Mesenteric fat pad (tissue), 1 donor: ENCODE measurements at regions not wholly inside any gene's neighbourhood (a gene's known extent, or its start where the extent isn't known, plus 50 kb on each side); places are given as distances from the start of the nearest gene placed in this dataset.

Experiments
- DNase-seq: peaks from one replicate; pipeline ENCODE4 v3.0.0-alpha.2; 2020; ENCODE audit warnings: low spot score
- donor health status: DM: yes; HTN: yes; CAD: no.

GRCh38 chr1:106517224-106517623, 539.2 kb upstream of the PRMT6 start:
- no peak for DNase-seq

DNA sequence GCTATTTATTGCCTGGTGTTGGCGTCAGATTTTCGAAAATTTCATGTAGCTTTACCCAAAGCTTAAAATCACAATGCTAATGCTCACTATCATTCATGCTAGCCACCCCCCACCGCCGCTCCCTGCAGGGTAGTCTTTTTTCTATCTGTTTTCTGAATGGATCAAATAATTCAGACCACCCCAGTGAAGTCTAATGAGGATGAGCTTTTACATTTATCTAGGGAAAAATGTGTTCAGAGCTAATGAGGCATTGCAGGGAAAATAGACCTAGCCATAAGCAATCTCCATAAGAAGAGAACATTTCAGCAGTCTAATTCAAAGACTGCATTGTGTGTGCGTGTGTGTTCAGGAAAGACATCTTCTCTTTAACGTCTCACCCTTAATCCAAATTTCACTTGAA, 533.0 kb upstream of the PRMT6 start:
- DNase-seq: no peak

DNA sequence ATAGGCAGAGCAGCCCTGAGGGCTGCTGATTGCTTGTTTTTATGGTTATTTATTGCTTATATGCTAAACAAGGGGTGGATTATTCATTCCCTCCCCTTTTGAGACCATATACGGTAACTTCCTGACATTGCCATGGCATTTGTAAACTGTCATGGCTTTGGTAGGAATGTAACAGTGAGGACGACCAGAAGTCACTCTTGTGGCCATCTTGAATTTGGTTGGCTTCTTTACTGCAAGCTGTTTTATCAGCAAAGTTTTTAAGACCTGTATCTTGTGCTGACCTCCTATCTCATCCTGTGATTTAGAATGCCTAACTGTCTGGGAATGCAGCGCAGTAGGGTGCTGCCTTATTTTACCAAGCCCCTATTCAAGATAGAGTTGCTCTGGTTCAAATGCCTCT, 531.8 kb upstream of the PRMT6 start:
- no peak for DNase-seq

DNA sequence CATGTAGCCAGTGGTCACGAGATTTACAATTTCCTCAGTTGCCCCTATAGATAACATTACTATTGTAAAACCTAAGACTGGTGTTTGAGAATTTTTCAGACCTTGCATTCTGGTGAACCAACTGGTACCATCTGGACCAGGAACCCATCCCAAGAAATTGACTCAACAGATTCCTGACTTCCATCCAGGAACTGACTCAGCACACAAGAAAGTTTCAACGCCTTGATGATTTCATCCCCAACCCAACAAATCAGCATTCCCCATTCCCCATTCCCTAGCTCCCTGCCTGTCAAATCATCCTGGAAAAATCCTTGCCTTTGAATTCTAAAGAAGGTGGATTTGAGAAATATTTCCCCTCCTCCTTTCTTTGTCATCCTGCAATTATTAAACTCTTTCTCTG, 529.8 kb upstream of the PRMT6 start:
- DNase-seq: no peak

DNA sequence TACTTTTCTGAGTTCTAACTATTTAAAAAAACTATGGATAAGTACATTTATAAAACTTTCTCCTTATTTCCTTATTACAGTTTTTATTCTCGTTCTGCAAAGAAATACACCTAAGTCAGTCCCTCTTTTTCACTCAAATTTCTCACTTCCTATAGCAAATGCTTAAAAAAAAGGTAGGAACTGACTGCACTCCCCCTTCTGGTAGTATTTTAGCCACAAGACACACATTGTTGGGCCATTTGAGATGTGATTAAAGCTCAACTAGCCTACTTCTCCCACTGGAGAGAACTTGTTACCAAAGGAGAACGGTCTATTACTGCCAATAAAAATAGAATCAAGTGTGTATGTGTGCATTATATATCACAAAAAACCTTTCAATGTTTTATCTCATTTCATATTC, 521.9 kb upstream of the PRMT6 start:
- no peak for DNase-seq

GRCh38 chr1:106536741-106537140, 519.7 kb upstream of the PRMT6 start:
- no peak for DNase-seq

DNA sequence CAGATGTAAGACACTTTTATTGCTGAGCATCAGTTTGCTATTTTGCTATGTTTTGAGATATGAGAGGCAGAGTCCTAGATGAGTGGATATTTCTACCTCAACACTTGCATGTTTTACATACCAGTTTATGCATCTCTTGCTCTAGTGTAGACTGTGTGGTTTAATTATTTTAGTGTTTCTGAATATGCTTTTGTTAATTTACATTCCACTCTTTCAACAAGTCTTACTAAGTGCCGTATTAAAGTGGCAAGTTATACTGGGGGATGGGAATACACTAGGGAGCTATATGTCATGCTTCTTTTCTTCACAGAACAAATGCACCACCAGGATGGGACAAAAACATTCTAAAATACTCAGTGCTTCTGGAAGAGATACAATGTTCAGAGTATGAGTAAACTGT, 507.7 kb upstream of the PRMT6 start:
- no peak for DNase-seq

DNA sequence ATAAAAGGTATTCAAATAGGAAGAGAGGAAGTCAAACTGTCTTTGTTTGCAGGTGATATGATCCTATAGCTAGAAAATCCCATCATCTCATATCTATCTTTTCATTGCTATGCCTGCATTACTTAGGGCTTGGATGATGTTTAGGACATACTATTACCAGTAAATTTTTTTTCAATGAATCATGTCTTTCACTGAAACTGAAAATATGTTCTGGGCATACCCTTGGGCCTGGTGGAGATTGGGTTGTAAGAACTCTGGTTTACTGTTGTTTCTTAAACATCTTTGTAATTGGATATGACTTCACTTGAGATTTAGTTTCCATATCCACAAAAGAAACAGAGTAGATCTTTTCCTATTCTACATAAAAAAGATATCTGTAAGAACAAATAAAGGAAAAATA, 502.2 kb upstream of the PRMT6 start:
- no peak for DNase-seq

GRCh38 chr1:106555571-106555970, 500.9 kb upstream of the PRMT6 start:
- no peak for DNase-seq

DNA sequence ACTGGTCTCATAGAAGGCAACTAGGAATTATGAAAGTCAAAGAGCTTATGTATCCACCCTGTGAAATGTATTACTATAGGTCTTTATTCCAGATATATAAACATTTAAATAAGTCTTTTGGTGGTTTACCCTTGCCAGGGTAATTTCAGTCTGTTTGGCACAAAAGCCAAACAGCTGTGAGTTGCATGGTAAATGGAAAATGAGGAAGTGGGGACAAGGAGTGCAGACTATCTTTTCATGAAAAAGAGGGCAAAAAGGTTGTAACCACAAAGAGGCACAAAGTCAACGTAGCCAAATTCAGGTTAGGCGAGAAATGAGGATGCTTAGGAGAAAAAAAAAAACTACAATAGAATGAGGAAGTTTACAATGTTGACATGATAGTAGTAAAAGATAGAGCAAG, 492.3 kb upstream of the PRMT6 start:
- DNase-seq: no peak

GRCh38 chr1:106568201-106568974, 488.1 kb upstream of the PRMT6 start:
- DNase-seq: no peak

GRCh38 chr1:106571109-106571508, 485.4 kb upstream of the PRMT6 start:
- DNase-seq: no peak

DNA sequence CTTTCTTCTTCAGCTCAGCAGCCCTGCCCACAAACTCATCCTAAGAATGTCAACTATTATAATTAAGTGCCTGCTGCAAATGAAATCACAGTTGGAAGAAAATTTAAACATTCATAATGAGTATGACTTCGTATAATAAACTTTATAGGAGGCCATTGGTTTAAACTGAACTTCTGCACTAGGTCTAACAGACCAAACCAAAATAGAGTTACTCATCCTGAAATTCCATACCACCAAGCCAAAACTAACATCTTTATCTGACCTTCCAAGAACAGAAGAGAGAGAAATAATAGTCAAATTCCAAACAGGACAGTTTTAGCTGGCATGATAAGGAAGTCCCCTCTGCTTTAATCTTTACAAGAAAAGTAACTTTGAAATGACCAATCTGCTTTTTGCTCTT, 472.4 kb upstream of the PRMT6 start:
- no peak for DNase-seq

DNA sequence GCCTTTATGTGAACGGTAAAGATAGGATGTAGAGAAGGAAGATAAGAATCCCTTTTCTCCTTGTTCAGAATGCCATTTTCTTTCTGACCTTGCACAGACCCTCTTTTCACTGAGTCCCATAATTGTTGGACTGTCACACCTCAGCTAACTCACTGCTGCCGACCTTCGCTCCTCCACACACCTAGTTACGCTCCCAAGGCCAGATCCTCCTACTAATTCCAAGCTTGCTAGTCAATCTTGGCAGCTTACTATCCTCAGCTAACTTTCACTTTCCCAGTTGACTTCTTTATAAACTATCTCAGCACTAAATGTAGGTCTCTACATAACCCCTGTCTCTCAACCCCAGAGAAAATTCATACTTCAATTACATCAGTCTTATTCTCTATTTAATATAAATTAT, 471.8 kb upstream of the PRMT6 start:
- DNase-seq: no peak

GRCh38 chr1:106600626-106601025, 455.8 kb upstream of the PRMT6 start:
- no peak for DNase-seq

GRCh38 chr1:106603616-106604015, 452.9 kb upstream of the PRMT6 start:
- no peak for DNase-seq

GRCh38 chr1:106608841-106609240, 447.6 kb upstream of the PRMT6 start:
- DNase-seq: no peak

- no peak for DNase-seq
Observed at GRCh38 chr1:106613068-106613467, 443.4 kb upstream of the PRMT6 start.

DNA sequence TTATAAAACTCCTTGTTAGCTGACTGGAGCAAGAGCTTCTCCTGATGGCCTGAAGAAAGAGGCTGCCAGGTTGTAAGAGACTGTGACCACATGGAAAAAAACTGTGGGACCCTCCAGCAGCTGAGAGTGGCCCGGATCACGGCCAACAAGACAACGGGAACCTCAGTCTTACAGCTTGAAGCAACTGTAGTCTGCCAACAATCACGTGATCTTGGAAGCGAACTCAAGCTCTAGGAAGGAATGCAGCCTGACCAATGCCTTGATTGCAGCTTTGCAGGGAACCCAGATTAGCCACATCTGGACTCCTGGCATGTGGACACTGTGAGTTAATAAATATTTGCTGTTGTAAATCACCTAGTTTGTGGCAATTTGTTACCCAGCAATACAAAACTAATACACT, 442.6 kb upstream of the PRMT6 start:
- DNase-seq: no peak

DNA sequence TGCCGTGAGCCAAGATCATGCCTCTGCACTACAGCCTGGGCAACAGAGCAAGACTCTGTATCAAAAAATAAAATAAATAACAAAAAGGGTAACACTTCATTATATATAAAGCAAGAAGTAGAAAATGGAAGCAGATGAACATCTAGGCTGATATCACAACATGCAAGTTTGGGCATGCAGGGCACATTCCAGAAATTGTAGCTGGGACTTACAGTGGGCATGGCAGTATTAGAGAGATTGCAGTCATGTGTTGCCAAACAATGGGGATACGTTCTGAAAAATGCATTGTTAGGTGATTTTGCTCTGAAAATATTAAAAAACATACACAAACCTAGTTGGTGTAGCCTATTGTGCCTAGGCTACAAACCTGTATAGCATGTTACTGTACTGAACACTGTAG, 441.0 kb upstream of the PRMT6 start:
- DNase-seq: no peak

DNA sequence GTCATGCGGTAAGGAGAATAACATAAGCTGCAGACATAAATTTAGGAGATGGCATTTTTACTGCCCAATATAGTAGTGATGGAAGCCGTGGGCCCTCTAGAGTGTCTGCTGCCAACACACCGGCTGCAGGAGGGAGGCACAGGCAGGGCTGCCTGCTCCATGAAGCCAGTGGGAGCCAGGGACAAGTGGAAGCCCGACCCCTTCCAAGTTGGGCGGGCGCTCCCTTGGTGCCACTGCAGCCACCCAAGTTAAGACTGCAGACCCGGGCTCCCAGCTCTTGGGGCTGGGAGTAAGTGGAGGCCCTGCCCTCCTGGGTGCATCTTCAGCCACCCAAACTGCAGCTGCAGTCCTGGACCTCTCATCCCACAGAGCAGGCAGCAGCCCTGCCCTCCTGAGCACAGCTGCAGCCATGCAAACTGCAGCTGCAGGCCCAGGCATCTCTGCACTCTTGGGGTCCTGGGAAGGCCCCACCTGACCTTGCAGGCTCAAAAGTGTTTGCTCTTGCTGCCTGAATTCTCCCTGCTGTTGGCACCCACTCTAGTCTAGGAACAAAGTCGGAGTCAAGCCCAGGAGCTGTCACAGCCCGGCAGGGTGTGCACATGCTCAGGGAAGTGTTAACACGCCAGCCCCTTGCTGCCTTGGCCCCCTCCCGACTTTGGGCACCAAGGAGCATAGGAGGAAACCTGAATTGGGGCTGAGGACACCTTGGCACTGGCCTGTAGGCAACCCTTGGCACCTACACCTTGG, 437.2 kb upstream of the PRMT6 start:
- no peak for DNase-seq

- DNase-seq: no peak
Observed at GRCh38 chr1:106619827-106620134, 436.7 kb upstream of the PRMT6 start.

DNA sequence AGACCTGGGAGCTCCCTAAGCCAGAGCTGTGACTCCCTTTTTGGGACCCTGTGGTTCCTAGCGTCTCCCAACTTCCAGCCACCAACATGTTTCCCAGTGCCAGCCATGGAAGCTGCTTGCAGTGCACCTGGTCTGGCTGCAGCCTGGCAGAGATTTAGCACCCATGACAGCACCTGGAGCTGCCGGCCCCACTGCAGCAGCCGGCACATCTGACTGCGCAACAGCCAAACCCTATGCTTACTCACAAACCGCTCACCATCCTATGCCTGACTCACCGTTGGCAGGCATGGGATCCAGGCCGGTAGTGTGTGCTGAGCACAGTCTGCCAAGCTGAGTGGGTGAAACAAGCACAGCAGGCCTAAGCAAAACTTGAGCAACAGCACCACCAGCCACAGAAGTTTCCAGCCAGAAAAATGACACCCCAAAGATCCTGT, 435.9 kb upstream of the PRMT6 start:
- no peak for DNase-seq
